HG02642 (cell line): ENCODE measurements at regions not wholly inside any gene's neighbourhood (a gene's known extent, or its start where the extent isn't known, plus 50 kb on each side); places are given as distances from the start of the nearest gene placed in this dataset.
A peak's percentile ranks its signal among the peaks of the same experiment; 100 is the strongest.

Experiments used
- ATAC-seq: cut with Tn5 transposase; IDR thresholded peaks from one replicate; pipeline ENCODE4 v1.9.1; 2021; ENCODE audit warnings: mild to moderate bottlenecking; ENCODE audit not compliant: unreplicated experiment, poor library complexity

- ATAC-seq, result no peak
Observed at GRCh38 chr4:140809676-140810075, 53.5 kb upstream of the TBC1D9 start.

- peak; percentile 1 for ATAC-seq
Observed at GRCh38 chr4:140808256-140808655, 52.1 kb upstream of the TBC1D9 start.

- ATAC-seq, result peak; percentile 83
Observed at GRCh38 chr4:140807491-140808252, 51.5 kb upstream of the TBC1D9 start.

GRCh38 chr4:140806163-140806562 lies 50.0 kb upstream of the TBC1D9 start:
- ATAC-seq, result peak; percentile 70
